ENCODE measurements at regions not wholly inside any gene's neighbourhood (a gene's known extent, or its start where the extent isn't known, plus 50 kb on each side); places are given as distances from the start of the nearest gene placed in this dataset.
A peak's percentile ranks its signal among the peaks of the same experiment; 100 is the strongest.
"Not testable (repeated sequence)": the region's sequence is repeated elsewhere in the genome, so short reads cannot be mapped to it uniquely, and the experiment has no call there.

GRCh38 chr12:28689398-28690175 lies 459.5 kb upstream of the FAR2 start:
- DNase-seq (ENCODE audit: low spot score) = no peak

DNA sequence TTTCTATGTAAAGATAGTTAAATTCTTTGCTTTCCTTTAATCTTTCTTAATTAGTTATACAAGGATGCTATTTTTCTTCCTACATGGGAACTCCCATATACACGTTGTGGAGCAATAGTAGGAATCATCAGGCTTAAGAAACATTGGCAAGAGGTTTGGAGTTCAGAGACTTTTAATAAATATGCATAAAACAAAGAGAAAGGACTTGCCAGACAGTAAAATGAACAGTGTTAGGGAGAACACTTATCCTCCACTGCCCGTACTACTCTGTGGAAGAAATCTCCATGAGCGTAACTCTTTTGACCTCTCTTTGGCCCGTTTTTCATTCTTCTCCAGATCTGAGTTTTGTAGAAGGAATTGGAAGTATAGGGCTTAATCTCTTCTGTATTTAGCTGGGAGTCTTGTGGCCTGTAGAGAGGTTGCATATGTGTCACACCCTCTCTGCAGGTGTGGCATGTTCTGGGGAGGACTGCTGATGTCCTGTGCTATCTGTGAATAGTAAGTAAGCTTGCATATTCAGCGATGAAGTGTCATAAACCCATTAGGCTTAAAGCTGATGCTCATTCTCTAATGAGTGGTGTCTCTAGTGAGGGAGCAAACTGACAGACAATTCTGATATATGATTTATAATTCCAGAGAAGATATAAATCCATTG lies 455.4 kb upstream of the FAR2 start:
- DNase-seq (ENCODE audit: low spot score) = no peak

- no peak for DNase-seq (ENCODE audit: low spot score)
These were observed 450.5 kb upstream of the FAR2 start for GRCh38 chr12:28698553-28698952.

- DNase-seq (ENCODE audit: low spot score) = no peak
These were observed 450.0 kb upstream of the FAR2 start for GRCh38 chr12:28699029-28699428.

GRCh38 chr12:28700161-28700560 lies 448.9 kb upstream of the FAR2 start:
- DNase-seq (ENCODE audit: low spot score) = no peak

DNA sequence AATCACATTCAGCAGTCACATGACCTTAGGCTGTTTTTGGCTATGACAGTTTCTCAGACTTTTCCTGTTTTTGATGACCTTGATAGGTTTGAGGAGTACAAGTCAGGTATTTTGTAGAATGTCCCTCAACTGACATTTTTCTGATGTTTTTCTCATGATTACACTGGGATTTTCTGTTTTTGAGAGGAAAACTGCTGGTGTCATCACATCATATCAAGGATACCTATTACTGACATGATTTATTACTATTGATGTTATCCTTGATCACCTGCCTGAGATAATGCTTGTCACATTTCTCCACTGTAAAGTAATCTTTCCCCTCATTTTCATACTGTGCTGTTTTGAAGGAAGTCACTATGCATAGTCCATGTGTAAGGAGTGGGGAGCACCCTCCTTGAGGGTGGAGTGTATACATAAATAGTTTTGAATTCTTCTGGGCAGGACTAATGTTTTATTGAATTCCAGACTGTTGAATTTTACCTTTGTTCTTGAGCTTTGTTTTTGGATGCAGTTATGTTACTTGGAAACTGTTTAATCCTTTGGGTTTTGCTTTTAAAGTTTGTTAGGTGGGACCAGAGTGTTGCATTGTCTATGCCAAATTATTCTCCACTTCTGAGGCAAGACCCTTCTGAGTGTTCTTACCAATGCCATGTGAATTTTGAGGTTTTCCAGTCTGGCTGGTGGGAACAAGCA lies 444.5 kb upstream of the FAR2 start:
- DNase-seq (ENCODE audit: low spot score) = no peak

GRCh38 chr12:28708918-28709371 lies 440.1 kb upstream of the FAR2 start:
- DNase-seq (ENCODE audit: low spot score) = peak; percentile 3

DNA sequence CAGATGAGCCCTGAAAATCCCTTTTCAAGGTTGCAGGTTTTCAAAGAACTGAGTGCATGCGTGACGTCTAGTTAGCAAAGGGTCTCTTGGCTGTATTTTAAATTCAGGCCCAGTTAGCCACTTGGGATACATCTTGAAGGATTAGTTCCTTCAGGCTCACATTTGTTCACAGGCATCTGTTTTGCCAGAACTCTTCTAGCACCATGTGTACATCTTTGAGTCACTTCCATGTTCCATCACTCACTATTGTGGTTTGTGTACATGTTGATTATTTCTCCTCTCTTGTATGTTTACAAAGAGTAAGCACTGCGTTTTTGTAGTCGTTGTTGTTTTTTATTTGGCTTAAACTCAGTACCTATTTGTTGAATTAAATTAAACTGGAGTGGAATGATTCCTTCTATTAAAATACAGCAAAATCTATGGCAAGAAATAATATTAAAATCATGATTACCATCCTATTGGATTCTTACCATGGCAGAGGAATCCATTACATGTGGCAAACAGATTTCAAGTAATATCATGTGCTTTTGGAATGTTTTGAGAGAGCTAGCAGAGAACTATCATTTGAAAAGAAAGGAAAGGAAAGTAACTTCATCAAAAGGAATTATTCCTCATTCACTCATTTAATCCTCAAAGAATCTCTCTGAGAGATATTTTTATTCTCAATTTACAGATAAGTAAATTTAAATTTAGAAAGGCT lies 438.9 kb upstream of the FAR2 start:
- DNase-seq (ENCODE audit: low spot score) = no peak

GRCh38 chr12:28710882-28711281 lies 438.2 kb upstream of the FAR2 start:
- DNase-seq (ENCODE audit: low spot score) = no peak

- no peak for DNase-seq (ENCODE audit: low spot score)
These were observed 437.7 kb upstream of the FAR2 start for GRCh38 chr12:28711421-28711820.

GRCh38 chr12:28742791-28743190 lies 406.3 kb upstream of the FAR2 start:
- no peak for DNase-seq (ENCODE audit: low spot score)

DNA sequence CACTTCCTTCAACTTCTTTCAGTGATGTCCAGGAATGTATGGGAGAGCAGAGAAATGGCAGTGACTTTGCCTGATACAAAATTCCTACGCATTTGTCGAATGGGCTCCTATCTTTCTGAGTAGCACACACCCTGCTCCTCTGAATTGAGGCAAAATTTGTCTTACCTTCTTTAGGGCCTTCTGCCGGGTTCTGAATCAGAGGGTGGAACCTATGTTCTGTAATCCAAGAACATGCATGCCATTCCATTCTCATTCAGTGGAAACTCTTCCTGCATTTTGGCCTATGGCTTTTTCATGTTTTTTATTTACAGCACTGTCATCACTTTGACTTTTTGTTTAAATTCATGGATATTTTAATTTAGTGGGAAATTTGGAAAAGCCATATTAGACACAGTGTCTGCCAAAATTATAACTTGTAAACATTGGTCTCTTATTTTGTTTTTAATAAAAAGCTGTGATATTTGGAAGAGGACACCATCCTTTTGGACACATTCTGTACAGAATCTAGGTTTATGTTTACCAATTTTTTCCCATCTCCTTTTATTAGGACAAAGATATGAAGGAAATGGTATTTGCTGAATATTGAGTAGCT lies 402.2 kb upstream of the FAR2 start:
- DNase-seq (ENCODE audit: low spot score) = no peak

- no peak for DNase-seq (ENCODE audit: low spot score)
These were observed 398.0 kb upstream of the FAR2 start for GRCh38 chr12:28750946-28751685.

DNA sequence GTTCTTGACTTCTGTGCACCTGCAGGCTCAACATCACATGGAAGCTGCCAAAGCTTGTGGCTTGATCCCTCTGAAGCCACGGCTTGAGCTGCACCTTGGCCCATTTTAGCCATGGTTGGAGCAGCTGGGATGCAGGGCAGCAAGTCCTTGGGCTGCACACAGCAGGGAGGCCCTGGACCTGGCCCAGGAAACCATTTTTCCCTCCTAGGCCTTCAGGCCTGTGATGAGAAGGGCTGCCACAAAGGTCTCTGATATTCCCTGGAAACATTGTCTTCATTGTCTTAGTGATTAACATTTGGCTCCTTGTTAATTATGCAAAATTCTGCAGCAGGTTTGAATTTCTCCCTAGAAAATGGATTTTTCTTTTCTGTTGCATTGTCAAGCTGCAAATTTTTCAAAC lies 394.1 kb upstream of the FAR2 start:
- no peak for DNase-seq (ENCODE audit: low spot score)

GRCh38 chr12:28759333-28759732 lies 389.7 kb upstream of the FAR2 start:
- no peak for DNase-seq (ENCODE audit: low spot score)

DNA sequence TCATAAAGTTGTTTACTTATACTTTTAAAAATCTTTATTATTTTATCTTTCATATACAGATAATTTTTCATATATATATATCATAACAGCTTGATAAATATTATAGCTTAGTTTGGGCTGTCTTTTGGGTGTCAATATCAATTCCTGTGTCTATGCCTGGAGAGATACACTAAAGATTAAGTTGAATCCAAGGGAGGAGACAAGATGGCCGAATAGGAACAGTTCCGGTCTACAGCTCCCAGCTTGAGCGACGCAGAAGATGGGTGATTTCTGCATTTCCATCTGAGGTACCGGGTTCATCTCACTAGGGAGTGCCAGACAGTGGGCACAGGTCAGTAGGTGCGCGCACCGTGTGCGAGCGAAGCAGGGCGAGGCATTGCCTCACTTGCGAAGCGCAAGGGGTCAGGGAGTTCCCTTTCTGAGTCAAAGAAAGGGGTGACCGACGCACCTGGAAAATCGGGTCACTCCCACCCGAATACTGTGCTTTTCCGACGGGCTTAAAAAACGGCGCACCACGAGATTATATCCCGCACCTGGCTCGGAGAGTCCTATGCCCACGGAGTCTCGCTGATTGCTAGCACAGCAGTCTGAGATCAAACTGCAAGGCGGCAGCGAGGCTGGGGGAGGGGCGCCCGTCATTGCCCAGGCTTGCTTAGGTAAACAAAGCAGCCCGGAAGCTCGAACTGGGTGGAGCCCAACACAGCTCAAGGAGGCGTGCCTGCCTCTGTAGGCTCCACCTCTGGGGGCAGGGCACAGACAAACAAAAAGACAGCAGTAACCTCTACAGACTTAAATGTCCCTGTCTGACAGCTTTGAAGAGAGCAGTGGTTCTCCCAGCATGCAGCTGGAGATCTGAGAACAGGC lies 388.8 kb upstream of the FAR2 start:
- not testable (repeated sequence) for DNase-seq (ENCODE audit: low spot score)

GRCh38 chr12:28761897-28762296 lies 387.2 kb upstream of the FAR2 start:
- DNase-seq (ENCODE audit: low spot score) = not testable (repeated sequence)

GRCh38 chr12:28766398-28766797 lies 382.7 kb upstream of the FAR2 start:
- DNase-seq (ENCODE audit: low spot score) = no peak

DNA sequence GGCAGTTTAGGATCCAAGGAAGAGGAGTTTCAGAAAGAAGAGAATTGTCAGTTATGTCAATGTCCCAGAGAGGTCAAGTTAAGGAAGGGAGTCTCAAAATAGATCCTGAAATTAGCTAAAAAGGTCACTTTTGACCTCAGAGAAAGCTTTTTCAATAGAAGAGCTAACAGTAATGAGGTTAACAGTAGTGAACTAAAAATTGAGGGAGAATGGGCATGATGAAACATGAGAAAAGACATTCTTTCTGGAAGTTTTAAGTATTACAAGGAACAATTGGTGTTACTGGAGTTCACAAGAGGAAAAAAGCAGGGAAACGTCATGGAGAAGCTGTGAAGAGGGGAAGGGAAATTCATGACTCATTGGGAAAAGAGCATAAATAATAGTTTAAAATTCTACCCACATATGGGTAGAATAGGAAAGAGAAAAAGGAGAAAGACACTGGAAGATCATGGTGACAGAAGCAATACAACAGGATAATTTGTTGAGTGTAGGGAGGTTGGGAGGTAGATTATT lies 381.2 kb upstream of the FAR2 start:
- no peak for DNase-seq (ENCODE audit: low spot score)

- DNase-seq (ENCODE audit: low spot score) = no peak
These were observed 378.8 kb upstream of the FAR2 start for GRCh38 chr12:28770322-28770721.
